ENCODE measurements at regions not wholly inside any gene's neighbourhood (a gene's known extent, or its start where the extent isn't known, plus 50 kb on each side); places are given as distances from the start of the nearest gene placed in this dataset.

- DNase-seq: no peak
Observed at GRCh38 chr1:235009561-235010306, 118.9 kb downstream of the TOMM20 start.

DNA sequence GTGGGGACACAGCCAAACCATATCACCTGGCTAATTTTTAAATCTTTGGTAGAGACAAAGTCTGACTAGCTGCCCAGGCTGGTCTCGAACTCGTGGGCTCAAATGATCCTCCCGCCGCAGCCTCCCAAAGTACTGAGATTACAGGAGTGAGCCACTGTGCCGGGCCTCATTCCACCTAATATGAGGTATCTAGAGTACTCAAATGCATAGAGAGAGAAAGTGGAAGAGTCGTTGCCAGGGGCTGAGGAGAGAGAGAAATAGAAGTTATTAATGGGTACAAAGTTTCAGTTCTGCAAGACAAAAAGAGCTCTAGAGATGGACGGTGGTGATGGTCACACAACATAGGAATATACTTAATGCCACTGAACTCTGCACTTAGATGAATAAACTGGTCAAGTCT lies 119.6 kb downstream of the TOMM20 start:
- no peak for DNase-seq

GRCh38 chr1:235008239-235008638 lies 120.4 kb downstream of the TOMM20 start:
- no peak for DNase-seq

DNA sequence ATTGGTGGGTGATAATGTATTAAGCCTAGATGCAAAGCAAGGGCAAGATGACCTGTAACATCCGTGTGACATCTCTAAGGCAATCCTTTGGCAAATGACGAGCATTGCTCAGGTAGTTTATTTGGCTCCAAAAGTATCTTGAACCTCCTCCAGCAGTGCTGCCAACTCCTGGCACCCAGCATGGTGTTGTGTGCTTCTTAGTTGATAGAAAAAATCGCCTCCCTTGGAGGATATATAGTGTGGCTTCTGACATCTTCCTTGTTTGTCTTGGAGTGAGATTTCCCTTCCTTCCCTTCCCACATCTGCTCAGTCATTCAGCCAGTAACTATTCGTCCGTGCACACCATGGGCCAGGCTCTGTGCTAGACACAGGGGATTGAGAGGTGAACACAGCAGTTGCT lies 121.8 kb downstream of the TOMM20 start:
- DNase-seq: no peak

GRCh38 chr1:235006132-235006721 lies 122.4 kb downstream of the TOMM20 start:
- DNase-seq: no peak

- no peak for DNase-seq
Observed at GRCh38 chr1:235004840-235005391, 123.7 kb downstream of the TOMM20 start.

DNA sequence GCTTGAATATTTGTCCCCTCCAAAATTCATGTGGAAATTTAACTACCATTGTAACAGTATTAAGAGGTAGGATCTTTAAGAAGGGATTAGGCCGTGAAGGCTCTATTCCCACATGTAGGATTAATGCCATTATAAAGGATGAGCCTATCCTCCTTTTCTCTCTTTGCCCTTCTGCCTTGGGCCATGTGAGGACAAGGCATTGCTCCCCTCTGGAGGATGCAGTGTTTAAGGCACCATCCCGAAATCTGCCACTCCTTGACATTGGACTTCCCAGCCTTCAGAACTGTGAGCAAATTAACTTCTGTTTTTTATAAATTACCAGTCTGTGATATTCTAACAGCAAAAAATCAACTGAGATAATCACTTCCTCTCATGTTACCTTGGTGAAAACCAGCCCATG lies 124.4 kb downstream of the TOMM20 start:
- DNase-seq: no peak

DNA sequence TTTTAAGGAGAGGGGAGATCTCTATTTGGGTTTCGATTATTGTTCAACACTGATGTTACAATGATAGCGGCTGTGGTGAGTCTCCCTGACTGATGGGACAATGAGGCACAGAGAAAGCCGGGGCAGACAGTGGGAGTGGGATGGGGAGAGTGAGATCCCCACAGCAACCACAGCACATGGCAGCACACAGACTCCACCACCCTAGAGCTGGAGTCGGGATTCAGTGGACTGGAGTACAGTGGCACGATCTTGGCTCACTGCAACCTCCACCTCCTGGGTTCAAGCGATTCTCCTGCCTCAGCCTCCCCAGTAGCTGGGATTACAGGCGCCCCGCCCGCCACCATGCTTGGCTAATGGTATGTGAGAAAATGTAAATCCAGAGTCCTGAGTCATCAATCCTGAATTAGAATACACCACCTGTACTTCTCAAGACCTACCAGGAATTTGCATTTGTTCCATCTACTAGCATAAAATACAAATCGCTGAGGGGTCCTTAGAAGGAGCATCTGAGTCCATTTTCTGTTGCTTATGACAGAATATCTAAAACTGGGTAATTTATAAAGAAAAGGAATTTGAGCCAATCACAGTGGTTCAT lies 125.8 kb downstream of the TOMM20 start:
- DNase-seq: no peak

GRCh38 chr1:234999513-234999940 lies 129.1 kb downstream of the TOMM20 start:
- DNase-seq: no peak

DNA sequence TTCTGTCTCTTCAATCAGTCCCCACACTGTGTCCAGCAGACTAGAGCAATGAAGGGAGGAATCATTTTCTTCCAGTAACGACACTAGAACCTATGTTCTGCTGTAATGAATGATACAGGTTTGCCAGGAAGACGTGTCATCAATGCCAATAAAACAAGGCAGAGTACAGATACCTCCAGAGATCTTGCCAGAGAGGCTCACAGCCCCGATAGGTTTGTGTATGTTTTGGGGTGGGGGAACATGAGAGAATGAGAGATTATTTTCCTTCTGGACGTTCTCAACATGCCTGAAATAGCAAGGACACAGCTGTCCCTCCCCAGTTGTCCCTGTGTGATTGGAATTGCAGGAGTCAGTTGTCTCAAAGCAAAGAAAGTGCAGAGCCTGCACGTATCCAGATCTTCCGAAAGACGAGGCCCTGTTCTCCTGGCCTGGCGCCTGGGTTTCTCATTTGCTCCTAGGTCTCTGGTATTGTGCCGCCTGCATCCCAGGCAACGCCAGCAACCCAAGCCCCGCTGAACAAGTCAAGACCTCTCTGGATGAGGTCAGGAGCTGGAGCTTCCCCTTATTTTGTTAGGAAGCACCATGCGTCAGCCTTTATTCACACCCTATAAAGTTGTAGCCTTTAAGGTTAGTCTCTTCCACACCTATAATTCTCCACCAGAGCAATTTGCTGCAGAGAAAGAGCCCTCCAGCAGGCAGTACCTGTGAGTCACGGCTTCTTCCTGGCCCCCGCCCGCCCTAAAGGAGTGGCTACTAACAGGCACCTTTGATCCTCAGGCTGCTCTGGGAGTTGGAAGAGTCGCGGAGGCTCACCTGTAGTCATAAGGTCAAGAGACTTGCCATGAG lies 130.5 kb downstream of the TOMM20 start:
- DNase-seq: no peak

DNA sequence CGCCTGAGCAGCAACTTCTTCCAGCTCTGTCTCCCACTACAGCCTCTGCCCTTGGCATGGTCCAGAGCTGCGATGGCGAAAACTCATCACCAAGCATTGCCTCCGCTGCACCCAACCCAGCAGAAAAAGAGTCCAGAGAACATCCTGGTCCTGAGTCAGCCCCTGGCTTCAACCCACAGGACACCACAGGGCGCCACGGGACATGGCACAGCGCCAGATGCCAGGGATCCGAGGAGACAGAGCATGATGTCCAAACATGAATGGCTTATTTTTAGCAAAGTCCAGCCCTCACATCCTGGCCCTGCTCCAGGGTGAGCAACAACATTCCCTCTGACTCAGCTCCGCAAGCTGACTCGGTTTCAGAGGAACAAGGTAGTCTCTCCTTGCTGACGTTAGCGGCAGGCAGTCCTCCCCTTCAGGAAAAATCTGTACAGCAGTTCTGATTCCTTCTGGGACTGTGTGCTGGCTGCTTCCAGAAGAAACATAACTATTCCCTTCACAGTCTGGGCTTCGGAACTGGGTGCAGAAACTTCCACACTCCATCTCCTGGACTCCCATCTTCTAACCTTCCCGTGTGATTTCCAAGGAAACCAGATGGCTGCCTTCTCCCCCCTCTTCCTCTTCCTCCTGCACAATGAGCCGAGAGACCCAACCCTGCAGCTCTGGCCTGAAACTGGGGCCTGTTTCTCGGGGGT lies 131.3 kb downstream of the TOMM20 start:
- no peak for DNase-seq

DNA sequence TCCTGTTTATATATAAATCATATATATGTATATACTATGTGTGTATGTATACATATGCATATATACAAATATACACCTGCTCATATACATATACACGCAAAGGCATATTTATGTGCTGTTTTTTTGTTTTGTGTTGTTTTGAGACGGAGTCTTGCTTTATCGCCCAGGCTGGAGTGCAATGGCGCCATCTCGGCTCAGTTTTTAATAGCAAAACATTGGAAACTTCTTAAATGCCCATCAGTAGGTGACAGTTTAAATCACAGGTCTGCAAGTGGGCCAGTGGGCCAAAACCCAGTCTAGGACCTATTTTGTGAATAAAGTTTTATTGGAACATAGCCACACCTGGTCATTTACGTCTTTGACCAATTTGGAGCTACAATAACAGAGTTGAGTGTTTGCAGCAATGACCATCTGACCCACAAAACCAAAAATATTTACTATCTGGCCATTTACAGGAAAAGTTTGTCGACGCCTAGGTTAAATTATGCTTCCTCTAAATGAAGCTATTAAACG lies 132.3 kb downstream of the TOMM20 start:
- DNase-seq: no peak

GRCh38 chr1:234994436-234995295 lies 134.0 kb downstream of the TOMM20 start:
- DNase-seq: no peak

DNA sequence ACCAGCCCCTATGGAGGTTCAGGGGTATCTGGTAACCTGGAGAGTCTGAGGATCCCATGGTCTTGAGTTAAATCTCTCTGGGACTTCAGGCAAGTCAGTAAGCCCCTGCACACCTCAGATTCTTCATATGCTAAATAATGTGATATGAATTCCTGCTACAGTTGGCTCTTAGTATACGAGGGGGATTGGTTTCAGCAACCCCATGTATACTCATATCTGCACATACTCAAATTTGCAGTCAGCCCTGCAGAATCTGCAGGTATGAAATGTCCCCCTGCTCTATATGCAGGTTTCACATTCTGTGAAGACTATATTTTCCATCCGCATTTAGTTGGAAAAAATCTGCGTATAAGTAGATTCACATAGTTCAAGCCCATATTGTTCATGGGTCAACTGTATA lies 136.6 kb downstream of the TOMM20 start:
- DNase-seq: no peak

DNA sequence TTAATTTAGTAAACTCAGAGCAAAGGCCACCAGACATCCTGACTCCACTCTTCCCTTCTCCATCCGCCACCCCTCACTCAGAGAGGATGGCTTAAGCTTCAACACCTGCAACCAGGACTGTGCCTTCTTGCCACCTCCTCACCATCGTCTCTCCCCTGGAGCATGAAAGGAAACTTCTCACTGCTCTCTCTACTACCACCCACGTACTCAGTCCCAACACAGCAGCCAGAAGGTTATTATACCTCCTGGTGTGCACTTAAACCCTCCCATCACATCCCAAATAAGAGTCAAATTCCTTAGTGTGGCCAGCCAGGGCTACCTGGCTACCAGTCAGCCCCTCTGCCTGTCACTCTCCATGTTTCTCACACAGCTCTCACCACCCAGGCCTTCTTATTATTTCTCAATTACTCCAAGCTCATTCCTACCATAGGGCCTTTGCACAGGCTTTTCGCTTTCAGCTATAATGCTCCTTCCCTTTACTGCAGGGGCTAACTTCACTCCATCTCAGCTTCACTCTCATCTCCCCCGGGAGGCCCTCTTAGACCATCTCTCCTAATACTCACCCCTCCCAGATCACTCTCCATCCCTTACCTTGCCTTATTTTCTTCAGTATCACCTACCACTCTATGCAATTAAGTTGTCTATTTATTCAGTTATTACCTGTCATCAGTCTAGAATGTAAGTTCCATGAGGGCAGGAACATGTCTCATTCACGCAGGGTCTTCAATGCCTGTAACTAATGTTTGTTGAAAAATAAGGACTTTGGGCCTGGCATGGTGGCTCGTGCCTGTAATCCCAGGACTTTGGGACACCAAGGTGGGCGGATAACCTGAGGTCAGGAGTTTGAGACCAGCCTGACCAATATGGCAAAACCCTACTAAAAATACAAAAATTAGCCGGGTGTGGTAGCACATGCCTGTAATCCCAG lies 137.5 kb downstream of the TOMM20 start:
- no peak for DNase-seq

GRCh38 chr1:234990328-234990675 lies 138.3 kb downstream of the TOMM20 start:
- DNase-seq: no peak

- no peak for DNase-seq
Observed at GRCh38 chr1:234989479-234990327, 138.9 kb downstream of the TOMM20 start.

DNA sequence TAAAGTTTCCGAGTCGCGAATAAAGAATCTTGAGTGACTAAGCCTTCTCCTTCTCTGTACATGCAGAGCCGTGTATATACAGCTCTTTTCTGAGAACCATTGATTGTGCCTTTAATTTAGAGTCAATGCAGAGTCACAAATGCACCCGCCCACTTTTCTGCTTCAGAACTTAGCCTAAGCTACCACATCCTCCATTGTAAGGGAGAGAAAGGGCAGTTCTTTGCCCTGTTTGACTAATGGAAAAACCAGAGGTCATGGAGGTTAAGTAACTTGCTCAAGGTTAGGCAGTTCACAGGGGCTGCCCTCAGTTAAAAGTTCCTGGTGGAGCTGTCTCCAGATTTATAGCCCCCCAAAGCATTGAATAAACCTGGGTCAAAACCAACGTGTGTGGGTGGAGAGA lies 139.6 kb downstream of the TOMM20 start:
- no peak for DNase-seq

GRCh38 chr1:234988536-234988935 lies 140.1 kb downstream of the TOMM20 start:
- no peak for DNase-seq

Data from NCI-H1417 treated with DMSO at 0.1 percent for 48 hours (cell line).